GM18520 (cell line): ENCODE measurements at regions not wholly inside any gene's neighbourhood (a gene's known extent, or its start where the extent isn't known, plus 50 kb on each side); places are given as distances from the start of the nearest gene placed in this dataset.
"Not testable (repeated sequence)": the region's sequence is repeated elsewhere in the genome, so short reads cannot be mapped to it uniquely, and the experiment has no call there.

Source experiments
- ATAC-seq: cut with Tn5 transposase; IDR thresholded peaks from one replicate; pipeline ENCODE4 v1.9.1; 2021; ENCODE audit not compliant: unreplicated experiment

GRCh38 chr10:81200801-81201200 lies 663.1 kb downstream of the SH2D4B start:
- ATAC-seq = no peak

- ATAC-seq = not testable (repeated sequence)
These were observed 667.6 kb upstream of the NRG3 start for GRCh38 chr10:81207359-81207758.

GRCh38 chr10:81213370-81213769 lies 661.6 kb upstream of the NRG3 start:
- no peak for ATAC-seq

- no peak for ATAC-seq
These were observed 659.5 kb upstream of the NRG3 start for GRCh38 chr10:81215498-81215897.

GRCh38 chr10:81216949-81217348 lies 658.0 kb upstream of the NRG3 start:
- ATAC-seq = no peak

GRCh38 chr10:81218307-81218706 lies 656.7 kb upstream of the NRG3 start:
- no peak for ATAC-seq

DNA sequence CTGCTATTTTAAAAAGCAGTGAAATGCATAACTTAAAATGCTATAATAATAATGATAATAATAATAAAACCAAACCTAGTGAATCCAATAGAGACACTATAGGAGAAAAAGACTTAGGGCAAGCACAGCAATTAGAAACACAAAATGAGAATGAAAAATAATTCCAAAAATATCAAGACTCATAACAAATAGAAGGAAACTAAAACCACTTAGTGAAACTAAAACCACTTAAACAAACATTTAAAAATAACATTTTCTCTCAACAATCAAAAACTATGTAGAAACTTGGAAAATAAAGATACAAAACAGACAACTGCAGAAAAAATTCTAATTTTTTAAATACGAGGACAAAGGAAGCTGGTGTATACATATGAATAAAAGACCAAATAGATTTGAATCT lies 655.2 kb upstream of the NRG3 start:
- no peak for ATAC-seq

DNA sequence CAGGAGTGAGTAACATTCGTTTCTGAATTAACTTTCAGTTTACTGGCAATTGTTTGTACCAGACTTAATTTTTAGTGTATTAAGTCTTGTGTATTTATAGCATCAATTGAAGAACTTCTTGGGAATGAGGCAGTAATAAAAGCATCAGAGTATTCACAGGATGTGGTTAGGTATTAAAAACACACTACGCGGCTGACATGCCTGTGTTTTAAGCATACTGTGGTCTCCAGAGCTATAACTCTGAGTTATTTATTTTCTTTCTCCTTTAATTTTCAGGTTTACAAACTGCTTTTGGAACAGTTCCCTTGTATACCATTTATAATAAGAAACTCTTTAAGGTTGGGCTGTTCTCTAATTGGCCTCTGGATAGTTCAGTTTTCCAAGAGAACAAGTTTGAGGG lies 626.1 kb upstream of the NRG3 start:
- no peak for ATAC-seq

DNA sequence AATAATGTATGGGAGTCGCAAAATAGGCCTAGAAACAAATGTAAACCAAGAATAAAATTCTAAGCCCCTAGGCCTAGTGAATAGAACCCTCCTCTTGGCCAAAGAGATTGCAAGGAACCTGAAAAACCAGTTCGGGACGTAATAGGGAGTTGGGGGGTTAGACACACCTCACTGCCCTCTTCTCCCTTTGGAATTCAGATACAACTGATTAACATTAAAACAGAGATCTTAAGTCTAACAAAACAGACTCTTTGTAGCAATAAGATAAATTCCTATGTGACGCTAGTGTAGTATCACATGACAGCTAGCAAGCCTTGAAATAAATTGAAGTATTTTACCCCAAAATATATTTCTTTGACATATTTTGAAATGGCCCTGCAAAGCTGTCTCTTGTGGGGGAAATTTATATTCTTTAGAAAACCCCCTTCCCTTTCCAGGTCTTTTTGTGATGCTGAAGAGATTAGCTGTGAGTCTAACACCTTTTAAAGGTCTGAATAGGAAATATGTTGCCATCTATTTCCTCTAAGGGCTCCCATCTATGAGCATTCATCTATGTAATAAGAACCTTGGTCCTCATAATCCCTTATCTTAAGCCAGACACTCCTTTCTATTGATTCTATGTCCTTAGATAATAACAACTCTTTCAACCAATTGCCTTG lies 623.4 kb upstream of the NRG3 start:
- ATAC-seq = no peak

GRCh38 chr10:81264991-81265390 lies 610.0 kb upstream of the NRG3 start:
- ATAC-seq = not testable (repeated sequence)

DNA sequence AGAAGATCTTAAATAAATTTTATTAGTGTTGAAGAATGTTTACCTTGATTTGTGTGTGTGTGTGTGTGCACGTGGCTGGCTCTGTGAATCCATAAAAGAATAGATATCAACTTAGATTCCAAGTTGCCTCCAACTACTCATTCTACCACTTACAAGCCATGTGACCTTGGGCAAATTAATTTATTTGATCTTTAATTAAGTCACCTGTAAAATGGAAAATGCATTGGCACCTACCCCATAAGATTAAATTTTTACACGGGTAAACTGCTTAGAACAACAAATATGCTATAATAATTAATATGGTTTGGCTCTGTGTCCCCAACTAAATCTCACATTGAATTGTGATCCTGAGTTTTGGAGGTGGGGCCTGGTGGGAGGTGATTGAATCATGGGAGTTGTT lies 604.9 kb upstream of the NRG3 start:
- ATAC-seq = no peak

GRCh38 chr10:81280497-81281479 lies 594.2 kb upstream of the NRG3 start:
- no peak for ATAC-seq

- ATAC-seq = no peak
These were observed 586.5 kb upstream of the NRG3 start for GRCh38 chr10:81288544-81288943.

- no peak for ATAC-seq
These were observed 577.7 kb upstream of the NRG3 start for GRCh38 chr10:81297292-81297691.

DNA sequence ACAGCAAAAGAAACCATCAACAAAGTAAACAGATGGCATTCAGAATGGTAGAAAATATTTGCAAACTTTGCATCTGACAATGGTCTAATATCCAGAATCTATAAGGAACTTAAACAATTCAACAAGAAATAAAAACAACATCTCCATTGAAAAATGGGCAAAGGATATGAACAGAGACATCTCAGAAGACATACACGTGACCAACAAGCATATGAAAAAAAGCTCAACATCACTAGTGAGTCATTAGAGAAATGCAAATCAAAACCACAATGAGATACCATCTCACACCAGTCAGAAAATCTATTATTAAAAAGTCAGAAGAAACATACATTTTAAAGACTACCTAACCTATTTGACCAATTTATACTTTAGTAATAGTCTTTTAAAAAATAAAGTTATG lies 571.3 kb upstream of the NRG3 start:
- ATAC-seq = no peak

DNA sequence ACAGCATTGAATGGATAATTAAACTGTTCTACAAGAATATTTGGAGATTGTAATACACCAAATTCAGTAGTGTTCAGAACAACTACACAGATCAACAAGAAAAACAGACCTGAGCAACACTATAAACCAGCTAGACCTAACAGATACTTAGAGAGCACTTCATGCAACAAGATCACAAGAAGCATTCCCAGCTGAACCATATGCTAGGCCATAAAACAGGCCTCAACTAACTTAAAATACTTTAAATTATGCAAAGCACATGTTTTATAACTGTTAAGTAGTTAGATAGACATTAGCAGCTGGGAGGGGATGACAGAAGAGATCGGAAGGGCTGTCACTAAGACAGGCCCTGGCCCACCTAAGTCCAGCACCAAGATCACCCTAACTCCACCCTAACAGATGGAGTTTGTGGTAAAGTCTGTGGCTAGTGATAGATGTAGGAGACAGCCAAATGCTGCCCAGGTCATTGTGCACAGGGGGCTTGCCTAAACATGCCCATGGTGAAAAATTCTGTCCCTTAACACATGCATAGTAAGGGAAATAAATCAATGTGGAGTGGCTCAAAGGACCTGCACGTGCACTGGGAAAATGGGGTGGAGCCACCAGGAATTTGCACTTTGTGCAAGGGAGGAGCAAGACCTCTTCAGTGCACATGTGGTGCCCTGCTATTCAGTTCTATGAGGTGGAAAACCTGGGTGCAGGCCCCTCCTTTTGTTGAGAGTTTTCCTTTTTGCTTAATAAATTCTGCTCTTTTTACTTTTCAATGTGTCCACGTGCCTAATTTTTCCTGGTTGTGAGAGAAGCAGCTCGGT lies 567.8 kb upstream of the NRG3 start:
- ATAC-seq = no peak

DNA sequence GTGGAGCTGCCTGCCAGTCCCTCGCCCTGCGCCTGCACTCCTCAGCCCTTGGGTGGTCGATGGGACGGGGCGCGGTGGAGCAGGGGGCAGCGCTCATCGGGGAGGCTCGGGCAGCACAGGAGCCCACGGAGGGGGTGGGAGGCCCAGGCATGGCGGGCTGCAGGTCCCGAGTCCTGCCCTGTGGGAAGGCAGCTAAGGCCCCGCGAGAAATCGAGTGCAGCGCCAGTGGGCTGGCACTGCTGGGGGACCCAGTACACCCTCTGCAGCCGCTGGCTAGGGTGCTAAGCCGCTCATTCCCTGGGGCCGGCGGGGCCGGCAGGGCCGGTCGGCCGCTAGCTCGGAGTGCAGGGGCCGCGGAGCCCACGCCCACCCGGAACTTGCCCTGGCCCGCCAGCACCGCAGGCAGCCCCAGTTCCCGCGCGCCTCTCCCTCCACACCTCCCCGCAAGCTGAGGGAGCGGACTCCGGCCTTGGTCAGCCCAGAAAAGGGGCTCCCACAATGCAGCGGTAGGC lies 565.9 kb upstream of the NRG3 start:
- ATAC-seq = no peak

- no peak for ATAC-seq
These were observed 560.5 kb upstream of the NRG3 start for GRCh38 chr10:81314471-81314870.

DNA sequence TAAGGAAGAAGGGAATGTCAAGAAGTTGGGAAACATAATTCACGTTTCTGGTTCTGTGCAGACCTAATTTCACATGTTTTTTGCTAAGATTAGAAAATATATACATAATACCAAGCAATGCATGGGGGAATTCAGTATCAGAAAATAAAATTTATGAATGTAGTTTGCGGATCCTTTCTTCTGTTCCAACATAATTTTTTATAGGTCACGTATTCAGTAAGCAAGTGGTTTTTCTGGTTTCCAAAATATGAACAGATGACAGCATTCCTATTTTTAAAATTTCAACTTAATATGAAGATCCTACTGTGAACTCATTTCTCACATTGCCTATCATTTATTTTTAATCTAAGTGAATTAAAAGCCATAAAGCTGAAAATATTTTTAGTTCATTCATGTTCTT lies 560.0 kb upstream of the NRG3 start:
- no peak for ATAC-seq

- ATAC-seq = no peak
These were observed 527.0 kb upstream of the NRG3 start for GRCh38 chr10:81348003-81348402.

DNA sequence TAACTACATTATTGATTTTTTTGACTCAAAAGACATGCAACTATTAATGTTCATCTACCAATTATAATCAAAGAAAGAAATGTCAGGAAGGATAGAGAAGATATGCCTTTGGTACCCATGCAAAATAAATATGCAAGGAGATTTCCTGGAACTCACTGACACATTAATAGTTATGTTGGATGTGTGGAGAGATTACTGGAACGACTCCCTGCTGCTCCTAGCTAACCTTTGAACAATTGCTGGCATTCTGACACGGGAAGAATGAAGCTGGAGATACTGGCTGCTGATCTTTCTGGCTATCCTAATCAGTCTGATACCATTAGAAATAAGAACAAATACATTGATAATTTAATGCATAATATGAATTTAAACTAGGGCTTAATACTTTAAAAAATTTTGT lies 507.9 kb upstream of the NRG3 start:
- ATAC-seq = no peak
